ENCODE measurements at regions not wholly inside any gene's neighbourhood (a gene's known extent, or its start where the extent isn't known, plus 50 kb on each side); places are given as distances from the start of the nearest gene placed in this dataset.

DNA sequence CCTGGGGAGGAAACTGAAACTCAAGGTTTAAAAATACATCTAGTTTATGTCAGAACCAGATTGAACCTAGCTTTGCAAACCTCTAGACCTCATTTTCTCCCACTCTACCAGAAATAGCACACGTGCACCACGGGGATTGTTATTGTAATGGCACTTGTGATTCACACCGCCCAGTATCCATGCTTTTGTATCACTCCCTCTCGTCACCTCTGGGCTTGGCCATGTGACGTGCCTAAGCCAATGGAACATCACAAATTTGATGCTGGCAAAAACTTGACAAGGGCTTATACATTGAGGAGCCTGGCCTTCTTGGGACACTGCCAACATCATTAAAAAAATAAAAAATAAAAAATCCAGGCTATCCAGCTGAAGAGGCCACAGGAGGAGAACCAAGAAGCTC is 495.8 kb upstream of the POU3F3 start:
- Histone ChIP-seq H3K4me3 (ENCODE audit: extremely low read depth in 1 of 4, insufficient read depth in 2 of 4, low read depth in 3 of 4, low read length in 4 of 4) (no peak overlapping the region), H3K27me3 (replicated peaks in 1 of 4; ENCODE audit: control insufficient read depth in 3 of 4, extremely low read depth in 1 of 4, insufficient read depth in 3 of 4, low read length in 3 of 4) (no peaks in the 10 kb centered on the region), H3K9me3 (ENCODE audit: insufficient read depth in 2 of 2, low read depth in 1 of 2, low read length in 1 of 2) (no peaks in the 10 kb centered on the region), H2BK12ac (ENCODE audit: low read depth, low read length) (no peak overlapping the region), H3K4me1 (replicated peaks in 1 of 4; ENCODE audit: control insufficient read depth in 3 of 4, insufficient read depth in 4 of 4, low read length in 3 of 4) (no peaks in the 10 kb centered on the region), H2BK20ac (ENCODE audit: low read length) (no peak overlapping the region), H2AFZ (ENCODE audit: low read length) (no peak overlapping the region), H2BK15ac (ENCODE audit: low read length) (no peak overlapping the region), H2AK5ac (ENCODE audit: low read depth, low read length) (no peak overlapping the region), H2BK5ac (ENCODE audit: low read depth, low read length) (no peak overlapping the region), H3K79me2 (ENCODE audit: control insufficient read depth in 1 of 2, insufficient read depth in 2 of 2, low read length in 2 of 2) (no peaks in the 10 kb centered on the region), H3K27ac (ENCODE audit: low read depth, low read length) (no peak overlapping the region), H3K23me2 (ENCODE audit: low read depth, low read length) (no peaks in the 10 kb centered on the region), H2BK120ac (replicated peaks; ENCODE audit: low read depth, low read length) (no peak overlapping the region), H3K14ac (ENCODE audit: insufficient read length) (no peak overlapping the region), H3K36me3 (ENCODE audit: control insufficient read depth in 2 of 4, insufficient read depth in 4 of 4, low read length in 3 of 4) (no peaks in the 10 kb centered on the region), H3K56ac (replicated peaks; ENCODE audit: insufficient read length, low read depth, low read length) (no peak overlapping the region), H4K91ac (replicated peaks; ENCODE audit: insufficient read length, low read length) (no peak overlapping the region), H4K5ac (ENCODE audit: insufficient read length, low read depth, low read length) (no peak overlapping the region), H4K8ac (ENCODE audit: extremely low read depth, insufficient read depth, low read length) (no peak overlapping the region), H3K23ac (ENCODE audit: insufficient read length) (no peak overlapping the region), H4K20me1 (replicated peaks in 1 of 2; ENCODE audit: control insufficient read depth in 1 of 2, insufficient read depth in 2 of 2, low read length in 2 of 2) (no peaks in the 10 kb centered on the region), H3K4ac (replicated peaks; ENCODE audit: insufficient read length, low read depth, low read length) (no peak overlapping the region), H3K9ac (replicated peaks in 1 of 4; ENCODE audit: extremely low read depth in 1 of 4, low read depth in 3 of 4, low read length in 3 of 4) (no peak overlapping the region), H3K4me2 (ENCODE audit: insufficient read depth in 1 of 2, low read depth in 2 of 2, low read length in 2 of 2) (no peak overlapping the region), H3K79me1 (ENCODE audit: low read depth, low read length) (no peaks in the 10 kb centered on the region), H3K18ac (ENCODE audit: extremely low read depth, low read length) (no peak overlapping the region)
- POLR2A ChIA-PET (ENCODE audit: partially characterized antibody): no interaction called here
- DNase-seq (ENCODE audit: low read depth in 1 of 2, low spot score in 2 of 2): no peak
- no peak for FAIRE-seq
- CTCF ChIA-PET (ENCODE audit: partially characterized antibody): no interaction called here
- 84% methylated on average over 5 of the region's 5 CpGs; no CpG with 5 or more reads in 1 of the 2 experiments for WGBS, 2 experiments (ENCODE audit: extremely low coverage in 1 of 2, insufficient coverage in 1 of 2, insufficient read length in 1 of 2, insufficient replicate concordance in 2 of 2, low coverage in 1 of 2, low lambda C conversion rate in 2 of 2, missing lambda C conversion rate in 1 of 2)
- TF ChIP-seq JUND (IDR thresholded peaks at IDR 0.05; ENCODE audit: low read length) (no peak), SP2 (IDR thresholded peaks at IDR 0.05; ENCODE audit: low read length) (no peak)

Measured in H1 (cell line).